Activated effector memory CD4-positive, alpha-beta T cell treated with Interleukin-2 at 50 U/mL for 16 hours (primary cell): ENCODE measurements at regions not wholly inside any gene's neighbourhood (a gene's known extent, or its start where the extent isn't known, plus 50 kb on each side); places are given as distances from the start of the nearest gene placed in this dataset.
A peak's percentile ranks its signal among the peaks of the same experiment; 100 is the strongest.

Source experiments
- DNase-seq: peaks from one replicate; pipeline ENCODE4 v3.0.0-alpha.2; 2020

DNA sequence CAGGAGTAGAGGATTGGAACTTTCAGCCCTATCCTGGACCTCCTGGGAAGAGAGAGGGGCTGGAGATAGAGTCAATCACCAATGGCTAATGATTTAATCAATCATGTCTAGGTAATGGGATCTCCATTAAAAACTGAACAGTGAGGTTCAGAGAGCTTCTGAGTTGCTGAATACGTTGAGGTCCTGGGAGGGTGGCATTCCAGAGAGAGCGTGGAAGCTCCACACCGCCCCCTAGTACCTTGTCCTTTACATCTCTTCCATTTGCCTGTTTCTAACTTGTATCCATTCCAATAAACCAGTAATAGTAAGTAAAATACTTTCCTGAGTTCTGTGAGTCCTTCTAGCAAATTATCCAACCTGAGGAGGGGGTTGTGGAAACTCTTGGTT, 101.7 kb downstream of the B3GNT2 start:
- no peak for DNase-seq

GRCh38 chr2:62296832-62297623, 101.1 kb downstream of the B3GNT2 start:
- DNase-seq, result no peak

DNA sequence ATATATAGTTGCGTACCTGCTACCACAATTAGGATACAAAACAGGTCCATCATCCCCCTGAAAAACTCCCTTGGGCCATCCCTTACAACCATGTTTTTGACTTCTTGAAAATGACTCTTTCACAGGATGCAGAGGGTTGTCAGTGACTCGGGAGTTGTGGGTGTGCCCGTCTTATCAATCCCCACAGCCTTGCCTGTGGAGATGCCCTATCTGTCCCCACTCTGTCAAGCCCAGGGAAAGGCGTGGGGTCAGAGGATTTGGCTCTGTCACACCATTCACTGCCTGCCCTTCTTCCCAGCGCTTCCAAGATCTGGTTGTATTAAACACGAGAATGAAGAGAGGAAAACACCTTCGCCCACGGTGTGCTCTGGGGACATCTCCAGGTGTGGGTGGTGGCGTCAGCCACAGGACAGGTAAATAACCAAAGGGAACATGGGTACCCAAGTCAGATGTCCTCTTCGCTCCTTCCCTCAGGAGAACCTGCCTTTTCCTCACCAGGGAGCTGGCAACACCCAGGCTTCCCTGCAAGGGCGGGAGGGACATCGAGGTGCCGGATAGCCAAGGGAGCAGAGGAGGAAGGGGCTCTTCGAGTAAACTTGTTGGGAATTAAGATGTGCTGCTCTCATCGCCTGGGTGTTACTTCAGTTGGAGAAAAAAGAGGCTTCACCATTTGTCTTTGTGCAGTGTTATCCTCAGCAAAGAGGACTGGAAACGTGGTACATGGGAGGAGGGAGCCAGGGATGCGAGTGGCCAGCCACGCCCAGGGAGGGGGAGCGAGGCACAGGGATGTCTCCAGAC, 100.3 kb downstream of the B3GNT2 start:
- DNase-seq, result no peak

- no peak for DNase-seq
Measured at GRCh38 chr2:62293490-62294271, 97.8 kb downstream of the B3GNT2 start.

DNA sequence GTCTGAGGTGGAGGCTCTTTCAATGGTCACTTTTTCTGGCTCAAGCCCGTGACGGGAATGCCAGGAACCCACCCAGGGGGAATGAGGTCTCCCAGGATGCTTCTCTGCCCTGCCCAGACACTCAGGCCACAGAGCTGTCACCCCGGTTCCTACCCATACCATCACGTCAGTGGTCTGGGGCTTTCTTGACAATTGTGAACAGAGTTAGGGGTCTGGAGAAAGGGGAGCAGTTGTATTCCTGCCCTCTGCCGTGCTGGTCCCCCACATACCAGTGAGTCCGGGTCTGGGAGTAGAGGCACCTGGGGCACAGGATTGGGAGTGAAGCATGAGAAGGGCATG, 97.2 kb downstream of the B3GNT2 start:
- no peak for DNase-seq

GRCh38 chr2:62292190-62292589, 96.3 kb downstream of the B3GNT2 start:
- DNase-seq, result no peak

DNA sequence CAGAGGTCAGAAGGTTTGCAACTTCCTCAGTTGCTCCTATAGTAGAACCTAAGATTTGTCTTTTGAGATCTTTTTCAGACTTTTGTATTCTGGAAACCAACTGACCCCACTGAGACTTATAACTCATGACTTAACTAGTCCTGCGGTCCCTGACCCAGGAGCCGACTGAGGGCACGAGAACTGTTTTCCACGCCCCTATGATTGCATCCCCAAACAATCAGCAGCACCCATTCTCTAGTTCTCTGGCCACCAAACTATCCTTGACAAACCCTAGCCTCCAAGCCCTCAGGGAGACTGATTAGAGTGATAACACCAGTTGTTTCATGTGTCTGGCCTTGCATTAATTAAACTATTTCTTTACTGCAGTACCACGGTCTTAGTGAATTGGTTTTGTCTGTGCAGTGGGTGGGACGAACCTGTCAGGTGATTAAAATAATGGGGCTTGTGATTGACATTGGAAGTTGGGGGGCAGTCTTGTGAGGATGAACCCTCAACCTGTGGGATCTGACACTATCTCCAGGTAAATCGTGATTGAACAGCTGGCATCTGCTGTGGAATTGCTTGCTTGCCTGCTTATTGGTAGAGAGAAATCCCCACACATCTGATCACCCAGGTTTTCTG, 95.7 kb downstream of the B3GNT2 start:
- no peak for DNase-seq

- no peak for DNase-seq
Measured at GRCh38 chr2:62291052-62291451, 95.1 kb downstream of the B3GNT2 start.

- peak; percentile 47 for DNase-seq
Measured at GRCh38 chr2:62287899-62288880, 92.3 kb downstream of the B3GNT2 start.

- DNase-seq, result no peak
Measured at GRCh38 chr2:62287282-62287681, 91.4 kb downstream of the B3GNT2 start.

DNA sequence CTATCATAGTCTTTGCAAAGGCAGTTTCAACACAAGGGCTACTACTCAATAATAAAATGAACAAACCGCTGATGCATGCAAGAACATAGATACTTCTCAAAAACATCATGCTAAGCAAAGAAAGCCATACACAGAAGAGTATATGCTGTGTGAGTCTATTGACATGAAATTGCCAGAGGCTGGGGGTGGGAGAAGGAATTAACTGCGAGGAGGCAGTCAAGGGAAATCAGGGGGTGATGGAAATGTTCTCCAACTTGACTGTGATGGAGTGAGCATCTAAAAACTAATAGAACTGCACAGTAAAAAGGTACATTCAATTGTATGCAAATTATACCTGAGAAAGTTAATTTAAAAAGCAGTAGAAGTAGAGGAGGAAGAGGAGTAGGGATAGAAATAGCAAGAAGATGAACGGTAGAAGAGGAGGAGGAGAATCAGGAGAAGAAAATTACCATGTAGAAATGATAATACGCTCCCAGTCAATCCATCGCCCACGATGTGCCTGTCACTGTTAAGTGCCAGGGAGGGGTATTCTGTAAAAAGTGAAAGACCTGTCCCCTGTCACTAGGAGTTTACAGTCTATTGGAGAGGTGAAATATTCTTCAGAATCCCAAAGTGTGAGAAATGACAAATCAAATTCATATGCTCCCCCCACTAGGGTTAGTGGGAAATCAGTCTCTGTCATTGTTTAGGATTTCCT, 90.3 kb downstream of the B3GNT2 start:
- DNase-seq, result no peak

DNA sequence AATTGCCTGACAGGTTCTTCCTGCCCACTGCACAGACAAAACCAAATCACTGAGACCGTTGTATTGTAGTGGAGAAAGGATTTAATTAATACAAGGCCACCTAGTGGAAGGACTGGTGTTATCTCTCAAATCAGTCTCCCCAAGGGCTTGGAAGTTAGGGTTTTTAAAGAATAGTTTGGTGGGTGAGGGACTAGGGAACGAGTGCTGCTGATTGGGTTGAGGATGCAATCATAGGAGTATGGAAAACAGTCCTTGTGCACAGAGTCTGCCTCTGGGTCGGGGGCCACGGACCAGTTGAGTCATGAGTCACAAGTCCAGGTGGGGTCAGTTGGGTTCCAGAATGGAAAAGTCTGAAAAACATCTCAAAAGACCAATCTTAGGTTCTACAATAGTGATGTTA, 89.1 kb downstream of the B3GNT2 start:
- no peak for DNase-seq

DNA sequence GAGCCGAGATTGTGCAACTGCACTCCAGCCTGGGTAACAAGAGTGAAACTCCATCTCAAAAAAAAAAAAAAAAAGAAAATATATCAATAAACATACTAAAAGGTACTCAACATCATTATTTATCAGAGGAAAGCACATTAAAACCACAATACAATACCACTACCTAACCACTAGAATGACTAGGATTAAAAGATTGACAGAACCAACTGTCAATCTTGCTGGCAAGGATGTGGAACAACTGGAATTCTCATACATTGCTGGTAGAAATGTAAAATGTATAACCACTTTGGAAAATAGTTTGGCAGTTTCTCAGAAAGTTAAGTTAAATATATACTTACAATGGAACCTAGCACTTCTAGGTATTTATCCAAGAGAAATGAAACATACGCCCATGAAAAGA, 88.6 kb downstream of the B3GNT2 start:
- no peak for DNase-seq

GRCh38 chr2:62283147-62283546, 87.2 kb downstream of the B3GNT2 start:
- DNase-seq, result no peak

DNA sequence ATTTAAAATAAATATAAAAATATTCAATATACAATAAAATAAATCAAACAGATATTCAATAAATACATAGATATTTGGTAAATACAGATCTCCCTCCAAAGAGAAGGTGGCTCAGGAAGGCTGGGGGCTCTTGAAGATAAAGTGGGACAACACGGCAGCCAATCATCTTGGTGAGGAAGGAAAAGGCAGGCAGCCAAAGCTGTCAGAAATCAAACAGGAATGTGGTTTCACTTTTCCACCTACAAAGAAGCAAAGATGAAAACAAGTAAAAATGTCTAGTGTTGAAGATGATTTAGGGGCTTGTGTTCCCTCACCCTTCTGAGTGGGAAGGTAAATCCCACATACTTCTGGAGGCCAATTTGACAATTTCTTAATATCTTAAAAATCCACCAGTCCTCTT, 85.7 kb downstream of the B3GNT2 start:
- DNase-seq, result no peak

DNA sequence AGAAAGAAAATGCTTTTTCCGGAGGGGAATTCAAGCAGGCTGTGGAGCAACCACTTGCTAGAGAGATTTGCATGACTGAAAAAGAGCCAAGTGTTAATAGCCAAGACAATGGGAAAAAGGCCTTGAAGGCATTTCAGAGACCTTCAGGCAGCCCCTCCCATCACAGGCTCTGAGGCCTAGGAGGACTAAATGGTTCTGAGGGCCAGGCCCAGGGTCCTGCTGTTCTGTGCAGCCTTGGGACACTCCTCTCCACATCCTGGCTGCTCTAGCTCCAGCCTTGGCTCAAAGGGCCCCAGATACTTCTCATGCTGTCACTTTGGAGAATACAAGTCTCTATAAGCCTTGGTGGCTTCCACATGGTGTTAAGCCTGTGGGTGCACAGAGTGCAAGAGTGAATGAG, 81.8 kb downstream of the B3GNT2 start:
- DNase-seq, result no peak
